Kidney (tissue), 13 donors: ENCODE measurements at regions not wholly inside any gene's neighbourhood (a gene's known extent, or its start where the extent isn't known, plus 50 kb on each side); places are given as distances from the start of the nearest gene placed in this dataset.

ENCODE experiments used
- DNase-seq, 5 donors: peaks; one replicate each; pipeline ENCODE4 v3.0.0-alpha.2; 2013 to 2020
- FAIRE-seq: peaks from 2 replicates; lab custom pipeline; 2012; peaks lifted over from hg19 to GRCh38; lab: Jason Lieb, UNC
- H3K27ac ChIP-seq, 2 donors: one replicate each; pipeline ENCODE4 v1.7.0; 2013; ENCODE audit warnings: low read depth in 2 of 2, low read length in 2 of 2, inconsistent platforms in 1 of 2
- H3K27me3 ChIP-seq: one replicate; pipeline ENCODE4 v1.7.1; 2013; ENCODE audit warnings: low read length, inconsistent platforms; ENCODE audit not compliant: control insufficient read depth, insufficient read depth
- H3K36me3 ChIP-seq, 3 donors: one replicate each; pipeline versions ENCODE4 v1.7.0 to v1.7.1; 2013; ENCODE audit warnings: low read length in 3 of 3, control low read depth in 1 of 3, inconsistent platforms in 1 of 3; ENCODE audit not compliant: insufficient read depth in 3 of 3, control insufficient read depth in 2 of 3
- H3K4me1 ChIP-seq, 3 donors: one replicate each; pipeline versions ENCODE4 v1.7.0 to v1.7.1; 2013; ENCODE audit warnings: low read length in 3 of 3, inconsistent platforms in 1 of 3, low read depth in 1 of 3; ENCODE audit not compliant: control insufficient read depth in 2 of 3, insufficient read depth in 2 of 3
- H3K4me3 ChIP-seq, 3 donors: one replicate each; pipeline versions ENCODE4 v1.7.0 to v1.8.1; 2013; ENCODE audit warnings: low read length in 3 of 3, control low read depth in 1 of 3, inconsistent platforms in 1 of 3
- H3K9ac ChIP-seq, 3 donors: one replicate each; pipeline versions ENCODE4 v1.7.0 to v1.7.1; 2013; ENCODE audit warnings: low read length in 3 of 3, control low read depth in 1 of 3, inconsistent platforms in 1 of 3
- H3K9me3 ChIP-seq, 3 donors: one replicate each; pipeline versions ENCODE4 v1.7.0 to v1.7.1; 2013; ENCODE audit warnings: low read length in 3 of 3, control low read depth in 1 of 3, inconsistent platforms in 1 of 3; ENCODE audit not compliant: control insufficient read depth in 2 of 3, insufficient read depth in 1 of 3
- CTCF ChIP-seq: IDR thresholded peaks from 3 replicates; pipeline ENCODE4 v1.5.1; 2012; ENCODE audit warnings: mild to moderate bottlenecking, moderate library complexity, borderline replicate concordance; ENCODE audit not compliant: insufficient read depth; ENCODE audit errors: extremely low read depth
- intact Hi-C: fragments of 100-400 bp; cut with DNase I; formaldehyde crosslinking; loops from one replicate; pipeline ENCODE4 v1.11.1; 2022
- donor health status: control.
- donor health status: control.
- donor health status: control.
- donor health status: control.
- donor health status: control.
- donor health status: DM: yes; HTN: yes; CAD: no.
- donor health status: Normal renal cell carcinoma (clear cell type).

DNA sequence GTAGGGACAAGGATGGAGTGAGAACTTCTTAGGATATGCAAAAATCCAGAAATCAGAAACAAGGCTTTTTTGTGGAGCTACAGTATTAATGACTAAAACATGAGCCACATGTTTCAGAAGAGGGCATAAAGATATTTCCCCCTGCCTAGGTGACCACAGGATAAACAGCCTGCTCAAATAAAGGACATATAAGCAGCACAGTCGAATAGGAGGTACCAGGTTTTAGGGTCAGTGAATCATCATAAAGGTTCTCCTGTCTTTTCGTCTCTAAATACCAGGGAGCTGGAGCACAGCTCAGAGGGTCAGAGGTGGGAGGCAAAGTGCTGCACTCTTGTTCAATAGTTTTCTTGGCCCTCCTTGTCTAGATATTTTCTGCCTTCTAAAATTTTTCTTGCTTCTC, 211.9 kb upstream of the HS3ST1 start:
- Histone ChIP-seq H3K9ac (no peak overlapping the region), H3K9me3 (peaks cover 0 to 9% (median 0%) of the 10 kb centered on the region in 3 donors), H3K4me3 (no peak overlapping the region), H3K36me3 (no peaks in the 10 kb centered on the region), H3K4me1 (peaks cover 0 to 10% (median 0%) of the 10 kb centered on the region in 3 donors), H3K27ac (no peak overlapping the region), H3K27me3 (no peaks in the 10 kb centered on the region)
- FAIRE-seq (no peak), DNase-seq (no peak)
- intact Hi-C loops, result no loop called here
- TF ChIP-seq CTCF, result no peak

DNA sequence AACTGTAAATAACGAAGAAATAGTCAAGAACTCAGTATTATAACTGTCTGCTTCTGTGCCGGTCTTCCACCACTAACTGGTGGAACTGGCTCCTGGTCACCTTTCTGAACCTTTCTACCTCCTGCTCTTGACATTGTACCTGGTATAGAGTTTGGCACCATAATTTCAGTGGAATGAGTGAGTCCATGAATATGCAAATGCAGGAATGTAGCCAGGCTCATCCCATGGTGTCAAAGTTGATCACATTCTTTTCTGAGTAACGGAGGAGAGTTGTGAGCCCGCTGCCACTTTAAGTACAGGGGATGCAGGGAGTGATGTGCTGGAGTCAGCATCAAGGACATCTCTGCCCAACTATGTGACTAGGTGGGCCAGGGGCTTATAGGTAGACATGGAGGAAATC, 207.9 kb upstream of the HS3ST1 start:
- DNase-seq (no peak), FAIRE-seq (no peak)
- intact Hi-C loops, result no loop called here
- Histone ChIP-seq H3K4me1 (peaks cover 0 to 12% (median 3%) of the 10 kb centered on the region in 3 donors), H3K27ac (no peak overlapping the region), H3K4me3 (peak overlapping the region in 1 of 3 donors; percentile 7), H3K27me3 (no peaks in the 10 kb centered on the region), H3K36me3 (no peaks in the 10 kb centered on the region), H3K9ac (peak overlapping the region in 1 of 3 donors; percentile 42), H3K9me3 (peaks cover 0 to 9% (median 0%) of the 10 kb centered on the region in 3 donors)
- TF ChIP-seq CTCF, result no peak

- DNase-seq (no peak), FAIRE-seq (no peak)
- peak overlapping the region in 1 of 3 donors; percentile 7 for H3K4me3 ChIP-seq
- H3K9me3 ChIP-seq, result peaks cover 0 to 9% (median 0%) of the 10 kb centered on the region in 3 donors
- peaks cover 0 to 12% (median 3%) of the 10 kb centered on the region in 3 donors for H3K4me1 ChIP-seq
- H3K9ac ChIP-seq, result peak overlapping the region in 1 of 3 donors; percentile 42
- TF ChIP-seq CTCF, result no peak
- no peaks in the 10 kb centered on the region for H3K36me3 ChIP-seq
- H3K27ac ChIP-seq, result peak overlapping the region in 1 of 2 donors; percentile 35
- intact Hi-C loops, result no loop called here
- no peaks in the 10 kb centered on the region for H3K27me3 ChIP-seq
Observed at GRCh38 chr4:11636031-11636430, 207.3 kb upstream of the HS3ST1 start.

- Histone ChIP-seq H3K9ac (no peak overlapping the region), H3K27ac (peak overlapping the region; percentile 28 to 58), H3K36me3 (no peaks in the 10 kb centered on the region), H3K9me3 (peaks cover 0 to 9% (median 0%) of the 10 kb centered on the region in 3 donors), H3K27me3 (no peaks in the 10 kb centered on the region), H3K4me3 (no peak overlapping the region), H3K4me1 (peaks cover 0 to 12% (median 3%) of the 10 kb centered on the region in 3 donors)
- DNase-seq, result peak in 1 of 5 donors; percentile 67
- no peak for TF ChIP-seq CTCF
- intact Hi-C loops, result no loop called here
- FAIRE-seq, result no peak
Observed at GRCh38 chr4:11635342-11635741, 206.6 kb upstream of the HS3ST1 start.
